ENCODE measurements at regions not wholly inside any gene's neighbourhood (a gene's known extent, or its start where the extent isn't known, plus 50 kb on each side); places are given as distances from the start of the nearest gene placed in this dataset.

DNA sequence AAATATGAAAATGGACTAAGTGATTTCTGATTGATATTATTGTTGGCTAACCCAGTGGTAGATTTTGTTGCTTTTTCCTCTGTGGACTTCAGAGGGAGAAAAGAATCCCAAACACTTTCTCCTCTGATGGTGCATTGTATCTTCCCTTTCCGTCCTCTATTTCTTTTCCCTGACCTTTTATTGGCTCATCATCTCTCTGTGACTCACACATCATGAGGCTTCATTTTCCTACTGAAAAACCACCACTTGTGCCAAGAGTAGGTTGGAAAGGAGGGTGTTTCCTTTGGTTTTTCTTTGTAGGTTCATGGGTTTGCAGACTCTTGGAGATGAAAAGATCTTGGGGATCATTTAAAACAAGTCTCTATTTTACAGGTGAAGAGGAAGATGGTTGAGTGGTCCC lies 311.7 kb upstream of the JAG1 start:
- intact Hi-C loops (cut with micrococcal nuclease): loop anchor here (10.0 kb wide), 1 partner anchor 279 kb away; no protein-coding TSS in a partner anchor
- Histone ChIP-seq H3K56ac (ENCODE audit: extremely low read depth, insufficient read depth, low read length) (no peak overlapping the region), H2BK20ac (ENCODE audit: low read depth, low read length) (no peak overlapping the region), H3K9me3 (ENCODE audit: control insufficient read depth, insufficient read depth, low read length) (no peaks in the 10 kb centered on the region), H4K8ac (ENCODE audit: low read depth in 2 of 2, low read length in 2 of 2) (no peak overlapping the region), H2BK120ac (ENCODE audit: low read depth, low read length) (no peak overlapping the region), H4K20me1 (ENCODE audit: insufficient read depth, low read length) (no peaks in the 10 kb centered on the region), H2BK15ac (ENCODE audit: low read depth, low read length) (no peak overlapping the region), H2AFZ (replicated peaks; ENCODE audit: low read length, poor library complexity) (no peak overlapping the region), H3K4me2 (ENCODE audit: low read depth, low read length) (no peak overlapping the region), H3K23ac (ENCODE audit: low read depth, low read length) (no peak overlapping the region), H4K91ac (ENCODE audit: insufficient read depth, low read depth, low read length) (no peak overlapping the region), H3K4me3 (ENCODE audit: insufficient read depth, low read depth, low read length) (no peak overlapping the region), H2AK9ac (replicated peaks; ENCODE audit: low read depth, low read length, poor library complexity) (no peak overlapping the region), H3K36me3 (ENCODE audit: control insufficient read depth, insufficient read depth, low read length) (no peaks in the 10 kb centered on the region), H3K9ac (ENCODE audit: low read depth, low read length) (no peak overlapping the region), H3K18ac (ENCODE audit: low read depth, low read length) (peak overlapping the region; percentile 25; the same call in 1 of the 2 replicates), H3K27me3 (ENCODE audit: control insufficient read depth, insufficient read depth, low read length) (no peaks in the 10 kb centered on the region), H3K79me1 (ENCODE audit: low read depth in 1 of 2, low read length in 2 of 2) (no peaks in the 10 kb centered on the region), H3K9me1 (ENCODE audit: insufficient read depth, low read length) (no peaks in the 10 kb centered on the region), H2AK5ac (ENCODE audit: low read depth, low read length) (no peak overlapping the region), H3K27ac (ENCODE audit: insufficient read depth, low read length) (no peak overlapping the region), H4K5ac (ENCODE audit: low read depth, low read length) (no peak overlapping the region), H3K4me1 (ENCODE audit: control insufficient read depth, insufficient read depth, low read length) (peaks cover 4% of the 10 kb centered on the region), H2BK5ac (ENCODE audit: low read depth, low read length, poor library complexity, severe bottlenecking) (no peak overlapping the region), H3K4ac (ENCODE audit: low read depth, low read length) (no peak overlapping the region), H3K14ac (replicated peaks; ENCODE audit: low read depth, low read length) (no peak overlapping the region)
- POLR2A ChIA-PET (ENCODE audit: unreplicated experiment): no interaction called here
- no peak for TF ChIP-seq RAD21 (IDR thresholded peaks at IDR 0.05; ENCODE audit: low read length)
- WGBS, 2 experiments (ENCODE audit: extremely low coverage in 2 of 2, insufficient read length in 1 of 2): no CpG with 5 or more reads among the region's 1 CpG
- DNase-seq: peak; percentile 76
- CTCF ChIA-PET: no interaction called here
- dilution Hi-C loops (cut with HindIII; ENCODE audit: low sequenced_read_pairs, unreplicated experiment): no loop called here
- no peak for ATAC-seq (ENCODE audit: low read depth)
- no TSS peak for BruUV-seq (replicated peaks)
- in situ Hi-C loops (cut with MboI; ENCODE audit: low sequenced_read_pairs): no loop called here
